ENCODE measurements at regions not wholly inside any gene's neighbourhood (a gene's known extent, or its start where the extent isn't known, plus 50 kb on each side); places are given as distances from the start of the nearest gene placed in this dataset.
"Not testable (repeated sequence)": the region's sequence is repeated elsewhere in the genome, so short reads cannot be mapped to it uniquely, and the experiment has no call there.

DNA sequence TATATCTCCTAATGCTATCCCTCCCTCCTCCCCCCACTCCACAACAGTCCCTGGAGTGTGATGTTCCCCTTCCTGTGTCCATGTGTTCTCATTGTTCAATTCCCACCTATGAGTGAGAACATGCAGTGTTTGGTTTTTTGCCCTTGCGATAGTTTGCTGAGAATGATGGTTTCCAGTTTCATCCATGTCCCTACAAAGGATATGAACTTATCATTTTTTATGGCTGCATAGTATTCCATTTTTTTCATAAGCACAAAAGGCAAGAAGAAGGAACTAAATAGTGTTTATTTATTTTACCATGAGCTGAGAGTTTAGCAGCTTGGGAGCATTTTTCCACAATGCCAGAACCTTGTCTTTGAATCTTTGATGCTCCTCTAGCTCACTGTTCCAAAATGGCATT lies 113.6 kb upstream of the OR4E1 start:
- not testable (repeated sequence) for TF ChIP-seq REST (IDR thresholded peaks at IDR 0.05); POLR2AphosphoS2 (conservative IDR thresholded peaks at IDR 0.05; ENCODE audit: low read length); POLR2A (IDR thresholded peaks at IDR 0.05; ENCODE audit: low read length)
- TF ChIP-seq, protein P1, sequence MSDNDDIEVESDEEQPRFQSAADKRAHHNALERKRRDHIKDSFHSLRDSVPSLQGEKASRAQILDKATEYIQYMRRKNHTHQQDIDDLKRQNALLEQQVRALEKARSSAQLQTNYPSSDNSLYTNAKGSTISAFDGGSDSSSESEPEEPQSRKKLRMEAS (IDR thresholded peaks at IDR 0.05): not testable (repeated sequence)
- TF ChIP-seq, protein P2, sequence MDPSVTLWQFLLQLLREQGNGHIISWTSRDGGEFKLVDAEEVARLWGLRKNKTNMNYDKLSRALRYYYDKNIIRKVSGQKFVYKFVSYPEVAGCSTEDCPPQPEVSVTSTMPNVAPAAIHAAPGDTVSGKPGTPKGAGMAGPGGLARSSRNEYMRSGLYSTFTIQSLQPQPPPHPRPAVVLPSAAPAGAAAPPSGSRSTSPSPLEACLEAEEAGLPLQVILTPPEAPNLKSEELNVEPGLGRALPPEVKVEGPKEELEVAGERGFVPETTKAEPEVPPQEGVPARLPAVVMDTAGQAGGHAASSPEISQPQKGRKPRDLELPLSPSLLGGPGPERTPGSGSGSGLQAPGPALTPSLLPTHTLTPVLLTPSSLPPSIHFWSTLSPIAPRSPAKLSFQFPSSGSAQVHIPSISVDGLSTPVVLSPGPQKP (IDR thresholded peaks at IDR 0.05; ENCODE audit: low read depth, low read length): not testable (repeated sequence)
